IPS DF 4.7 (cell line): ENCODE measurements at regions not wholly inside any gene's neighbourhood (a gene's known extent, or its start where the extent isn't known, plus 50 kb on each side); places are given as distances from the start of the nearest gene placed in this dataset.

ENCODE experiments used
- DNase-seq: peaks from one replicate; pipeline ENCODE4 v3.0.0-alpha.2; 2013; ENCODE audit warnings: low spot score; ENCODE audit errors: extremely low read depth

DNA sequence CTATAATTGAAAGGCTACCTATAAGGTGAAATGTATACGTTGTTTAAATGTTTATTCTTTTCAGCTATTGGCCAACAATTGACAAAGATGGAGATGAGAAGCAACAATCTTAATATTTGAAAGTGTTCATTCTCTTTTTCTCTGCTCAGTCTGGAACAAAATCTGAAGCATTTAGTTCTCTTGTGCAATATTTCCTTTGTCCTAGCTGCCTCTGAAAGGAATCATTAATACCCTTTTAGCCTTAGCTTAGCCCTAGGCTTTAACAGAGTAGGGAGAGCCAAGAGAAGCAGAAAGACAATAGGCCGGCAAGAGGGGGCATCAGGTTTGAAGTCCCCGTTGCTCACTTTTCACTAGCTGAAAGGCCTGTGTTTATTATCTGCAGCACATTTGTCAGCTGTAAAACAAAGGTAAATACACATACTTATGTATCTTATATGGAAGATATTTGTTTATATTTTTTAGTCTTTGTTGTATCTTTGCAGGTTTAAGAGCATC is 422.5 kb upstream of the SEMA6D start:
- DNase-seq: no peak

- DNase-seq: no peak
Observed at GRCh38 chr15:47296881-47297280, 420.4 kb upstream of the SEMA6D start.

GRCh38 chr15:47299846-47300434 is 417.4 kb upstream of the SEMA6D start:
- no peak for DNase-seq

DNA sequence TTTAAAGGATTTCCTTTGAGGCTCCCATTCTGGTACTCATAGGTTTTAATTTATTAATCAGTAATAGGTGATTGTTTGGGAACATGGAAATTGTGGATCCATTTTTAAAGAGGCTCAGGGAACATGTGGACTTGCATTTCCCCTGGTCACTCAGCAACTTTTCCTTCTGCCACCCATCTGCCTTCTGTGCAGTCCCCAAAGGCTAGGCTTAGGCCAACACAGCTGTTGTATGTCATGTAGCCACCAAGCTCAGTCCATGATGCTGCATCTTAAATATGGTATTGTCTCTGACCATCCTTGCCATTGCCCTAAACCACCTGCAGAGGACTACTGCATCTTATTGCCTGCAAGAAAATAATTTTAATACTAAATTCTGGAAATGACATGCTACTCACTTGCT is 416.7 kb upstream of the SEMA6D start:
- no peak for DNase-seq

- no peak for DNase-seq
Observed at GRCh38 chr15:47301481-47301880, 415.8 kb upstream of the SEMA6D start.

- DNase-seq: no peak
Observed at GRCh38 chr15:47304656-47305055, 412.6 kb upstream of the SEMA6D start.

DNA sequence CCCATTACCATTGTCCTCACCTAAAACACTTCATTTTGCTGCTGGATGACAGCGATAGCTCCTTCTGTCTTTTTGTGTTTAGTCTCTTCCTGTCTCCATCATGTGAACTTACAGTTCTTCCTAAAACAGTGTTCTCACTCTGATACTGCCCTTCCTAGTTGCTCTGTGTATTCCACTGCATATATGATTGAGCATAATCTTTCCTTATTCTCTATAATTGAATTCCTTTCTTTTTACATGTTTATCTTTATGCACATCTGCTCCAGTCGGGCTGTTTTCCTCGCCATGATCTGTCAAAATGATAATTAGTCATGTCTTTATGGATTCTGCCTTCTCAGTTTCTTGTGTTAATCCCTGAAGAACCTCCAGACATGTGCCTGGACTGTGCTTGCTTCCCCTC is 405.1 kb upstream of the SEMA6D start:
- no peak for DNase-seq

GRCh38 chr15:47326410-47327333 is 390.6 kb upstream of the SEMA6D start:
- no peak for DNase-seq

DNA sequence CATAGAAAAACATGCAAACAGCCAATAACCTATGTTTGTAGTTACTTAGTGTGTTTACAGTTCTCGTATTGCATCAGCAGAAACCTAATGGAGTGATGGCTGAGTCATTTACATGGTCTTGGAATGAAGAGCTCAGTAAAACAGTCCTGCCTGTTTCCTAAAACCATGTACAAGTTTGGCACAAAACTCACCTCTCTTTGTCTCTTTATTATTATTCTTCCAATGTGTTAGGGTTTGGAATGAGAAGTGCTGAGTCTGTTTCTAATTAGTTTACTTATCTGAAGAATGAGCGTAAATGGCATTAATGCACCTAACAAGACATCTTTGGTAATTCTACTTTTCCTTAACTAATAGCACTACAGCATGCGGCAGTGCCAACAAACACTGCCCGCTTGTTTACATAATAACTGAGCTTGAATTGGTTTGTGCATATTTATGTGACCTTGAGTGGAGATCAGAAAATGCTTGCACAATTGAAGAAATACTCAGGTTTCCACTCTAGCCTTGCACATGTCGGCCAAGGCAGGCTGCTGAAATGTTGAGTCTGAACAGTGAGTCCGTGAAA is 385.4 kb upstream of the SEMA6D start:
- no peak for DNase-seq

DNA sequence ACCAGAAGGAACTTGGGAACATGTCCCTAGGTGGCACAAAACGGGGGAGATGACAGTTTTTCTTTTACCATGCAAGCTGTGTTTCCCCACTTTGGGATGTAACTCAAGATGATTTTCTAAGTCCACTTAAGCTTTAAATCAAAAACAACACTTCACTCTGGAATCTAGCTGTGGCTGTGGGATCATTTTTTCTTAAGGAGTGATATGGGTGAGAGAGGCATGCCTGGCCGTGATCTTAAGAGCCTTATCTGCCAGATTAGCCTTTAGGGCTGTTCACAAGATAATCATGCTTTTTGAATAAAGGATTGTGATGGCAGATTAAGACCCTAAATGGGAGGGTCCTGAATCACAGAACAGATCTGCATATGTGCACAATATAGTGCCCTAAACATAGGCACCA is 384.8 kb upstream of the SEMA6D start:
- DNase-seq: no peak

DNA sequence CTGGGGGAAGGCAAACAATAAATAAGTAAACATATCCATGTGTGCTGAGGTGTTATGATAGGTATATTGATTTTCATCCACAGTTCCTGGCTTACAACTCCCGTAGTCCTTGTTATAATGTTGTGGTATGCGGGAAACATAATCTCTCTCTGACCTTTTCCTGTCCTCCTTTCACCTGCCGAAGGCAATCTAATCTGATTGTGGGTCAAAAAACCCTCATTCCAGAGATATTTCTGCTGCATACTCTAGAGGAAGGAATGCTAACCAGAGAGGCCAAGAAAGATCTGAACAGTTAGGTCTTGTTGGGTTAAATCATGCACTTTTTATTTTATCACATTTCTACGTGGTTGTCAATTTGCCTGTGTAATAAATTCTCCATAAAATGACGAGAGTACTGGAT is 383.6 kb upstream of the SEMA6D start:
- DNase-seq: no peak

GRCh38 chr15:47334805-47335535 is 382.3 kb upstream of the SEMA6D start:
- no peak for DNase-seq

- DNase-seq: no peak
Observed at GRCh38 chr15:47337106-47337505, 380.2 kb upstream of the SEMA6D start.

DNA sequence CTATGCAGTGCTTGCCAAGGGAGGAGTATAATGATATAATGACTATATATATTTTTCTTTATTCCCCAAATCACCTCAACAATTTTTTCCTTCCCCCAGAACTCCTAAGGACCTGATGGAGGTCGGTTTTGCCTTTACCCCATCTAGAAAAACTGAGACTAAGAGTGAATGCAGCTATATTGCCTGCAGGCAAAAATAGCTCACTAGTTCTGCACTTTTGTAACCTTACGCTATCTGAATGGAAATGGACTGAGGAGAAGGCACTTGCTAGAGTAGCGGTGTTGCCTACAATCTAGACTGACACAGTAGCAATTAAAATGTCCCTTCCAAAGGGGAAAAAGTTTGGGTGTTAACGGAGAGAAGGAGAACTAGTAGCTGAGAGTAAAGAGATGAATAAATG is 379.5 kb upstream of the SEMA6D start:
- DNase-seq: no peak

- no peak for DNase-seq
Observed at GRCh38 chr15:47338771-47339170, 378.5 kb upstream of the SEMA6D start.

GRCh38 chr15:47339800-47340570 is 377.3 kb upstream of the SEMA6D start:
- DNase-seq: no peak

DNA sequence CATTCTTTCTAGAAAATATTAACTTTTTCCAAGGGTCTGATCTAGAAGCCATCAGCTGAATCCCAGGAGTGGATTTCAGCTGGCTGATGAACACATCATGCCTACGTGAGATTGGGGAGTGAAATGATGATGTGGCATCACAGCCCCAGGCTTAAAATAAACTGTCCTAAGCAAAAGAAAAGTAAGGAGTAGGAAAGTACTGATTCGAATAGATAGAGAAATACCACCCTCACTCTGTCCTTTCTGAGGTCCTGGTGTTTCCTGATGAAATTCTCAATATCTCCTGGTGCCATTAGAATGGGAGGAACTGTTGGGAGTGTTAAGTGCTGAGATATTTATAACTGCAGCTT is 376.8 kb upstream of the SEMA6D start:
- DNase-seq: no peak

DNA sequence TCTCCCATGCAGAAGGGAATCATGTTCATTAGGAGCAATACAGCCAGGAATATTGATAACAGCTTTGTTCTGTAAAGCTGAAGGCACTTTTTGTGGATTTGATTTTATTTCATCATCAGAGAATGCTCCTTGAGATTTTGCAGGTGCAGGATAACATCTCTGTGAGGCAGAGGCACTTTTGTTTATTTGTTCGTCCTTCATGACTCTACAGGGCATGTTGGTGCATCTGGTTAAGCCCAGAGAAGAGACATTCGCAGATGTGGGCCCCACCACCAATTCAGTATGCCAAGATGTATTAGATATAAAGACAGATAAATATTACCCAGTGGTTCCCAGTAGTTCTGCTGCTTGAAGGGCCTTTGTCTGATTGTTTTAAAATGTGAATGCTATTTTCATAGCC is 368.1 kb upstream of the SEMA6D start:
- no peak for DNase-seq

DNA sequence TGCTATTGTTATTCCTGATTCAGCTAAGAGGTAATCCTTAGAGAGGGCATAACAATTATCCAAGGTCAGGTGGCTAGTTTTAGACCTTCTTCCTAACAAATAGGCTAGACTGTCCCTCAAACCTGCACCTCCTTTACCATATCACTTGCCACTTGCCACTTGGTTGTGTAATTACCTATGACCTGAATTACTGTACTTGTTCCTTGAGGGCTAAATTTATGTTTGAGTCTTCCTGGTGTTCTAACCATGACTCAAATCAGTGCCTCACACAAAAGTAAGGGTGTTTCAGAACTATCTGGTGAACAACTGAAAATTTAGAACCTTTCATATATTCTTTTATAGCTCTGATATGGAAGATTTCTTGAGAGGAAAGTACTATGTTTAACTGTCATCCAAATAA is 365.8 kb upstream of the SEMA6D start:
- no peak for DNase-seq

DNA sequence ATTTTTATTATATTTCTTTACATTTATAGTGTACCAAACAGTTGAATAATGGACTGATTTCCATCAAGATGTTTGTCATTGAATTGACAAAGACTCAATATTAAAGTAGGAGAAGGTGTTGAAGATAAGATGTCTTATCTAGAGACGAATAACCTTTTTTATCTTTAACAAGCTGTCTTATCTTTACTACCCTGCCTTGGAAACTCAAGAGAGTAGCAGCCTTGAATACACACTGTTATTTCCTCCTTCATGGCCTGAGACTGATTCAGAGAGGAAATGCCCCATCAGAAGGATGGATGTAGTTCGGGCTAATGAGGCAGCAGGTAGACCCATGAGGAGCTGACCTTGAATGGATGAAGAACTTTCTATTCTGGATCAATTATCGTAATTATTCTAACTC is 365.1 kb upstream of the SEMA6D start:
- DNase-seq: no peak

DNA sequence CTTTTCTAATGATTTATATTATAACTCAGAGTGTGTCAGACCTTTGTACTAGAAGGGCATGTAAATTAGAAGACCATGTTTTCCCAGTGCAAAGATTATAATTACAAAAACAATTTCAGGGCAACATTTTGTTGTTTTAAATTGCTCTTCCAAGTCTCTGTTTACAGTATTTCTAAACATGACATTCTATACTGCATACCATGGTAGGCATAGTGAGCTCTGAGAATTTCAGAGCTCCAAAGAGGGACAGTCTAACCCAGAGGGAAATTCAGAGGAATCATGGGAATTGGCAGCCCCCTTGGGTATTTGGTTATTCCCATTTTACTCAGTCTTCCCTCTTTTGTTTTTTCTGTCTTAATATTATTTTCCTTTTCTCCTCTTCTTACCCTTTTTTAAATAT is 361.5 kb upstream of the SEMA6D start:
- DNase-seq: no peak
